NT2/D1 (cell line): ENCODE measurements at regions not wholly inside any gene's neighbourhood (a gene's known extent, or its start where the extent isn't known, plus 50 kb on each side); places are given as distances from the start of the nearest gene placed in this dataset.

ENCODE experiments used
- SUZ12 ChIP-seq: IDR thresholded peaks from 2 replicates; pipeline ENCODE4 v1.6.1; 2011; ENCODE audit not compliant: insufficient read length, insufficient read depth; ENCODE audit errors: extremely low read depth
- YY1 ChIP-seq: IDR thresholded peaks from 2 replicates; pipeline ENCODE4 v1.6.1; 2011; ENCODE audit not compliant: insufficient read length, insufficient read depth
- ZNF274 ChIP-seq: IDR thresholded peaks from 2 replicates; pipeline ENCODE4 v1.6.1; 2011; ENCODE audit warnings: mild to moderate bottlenecking, low read depth, low read length

DNA sequence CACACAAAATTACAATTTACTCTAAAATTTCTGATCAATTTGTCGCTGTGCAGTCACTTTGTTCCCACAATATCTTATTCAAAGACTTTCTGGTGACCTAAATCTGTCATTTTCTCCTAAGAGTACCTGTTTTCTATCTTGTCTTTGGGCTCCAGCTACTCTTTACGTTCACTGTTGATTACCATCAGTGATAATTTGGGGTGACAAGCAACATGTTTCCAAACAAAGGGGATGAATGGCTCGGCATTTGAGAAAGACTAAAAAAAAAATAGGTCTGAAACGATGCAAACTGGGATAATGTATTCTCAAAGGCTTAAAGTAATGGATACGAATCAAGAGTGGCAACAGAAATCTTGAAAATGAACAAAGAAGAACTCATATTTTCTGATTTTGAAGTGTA lies 205.2 kb upstream of the DAB2 start:
- TF ChIP-seq YY1: no peak
- no peak for TF ChIP-seq SUZ12
- TF ChIP-seq ZNF274: no peak
